T47D (cell line): ENCODE measurements at regions not wholly inside any gene's neighbourhood (a gene's known extent, or its start where the extent isn't known, plus 50 kb on each side); places are given as distances from the start of the nearest gene placed in this dataset.

Experiments used
- DNase-seq, 2 experiments: peaks; one replicate each; pipeline versions ENCODE4 v3.0.0 to v3.0.0-alpha.2; 2011 to 2012; ENCODE audit warnings: low read depth in 1 of 2, low spot score in 1 of 2
- JUND ChIP-seq: IDR thresholded peaks from 2 replicates; pipeline ENCODE4 v1.6.1; 2012; ENCODE audit warnings: low read depth
- in situ Hi-C: cut with HindIII; loops from 2 replicates; pipeline ENCODE4 v1.10.0; 2016; ENCODE audit warnings: low sequenced_read_pairs, low pct_unique_long_range_greater_than_20kb

DNA sequence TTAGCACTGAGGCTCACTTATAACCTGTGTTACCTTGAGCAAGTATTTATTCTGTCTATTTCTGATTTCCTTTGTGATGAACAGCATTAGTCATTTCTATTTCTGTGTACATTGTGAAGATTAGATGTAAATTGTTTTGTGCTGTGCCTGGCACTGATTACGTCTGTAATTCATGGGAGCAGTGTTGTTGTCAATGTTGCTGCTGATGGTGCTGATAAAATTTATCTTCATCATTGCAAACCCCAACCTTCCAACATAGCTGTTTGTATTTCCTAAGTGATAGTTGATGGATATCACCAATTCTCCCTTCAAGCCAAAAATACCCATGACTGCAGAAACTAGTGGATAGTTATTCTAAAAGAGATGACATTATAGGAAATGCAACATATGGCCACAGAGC is 400.5 kb upstream of the GRM3 start:
- in situ Hi-C loops, result no loop called here
- no peak for DNase-seq
- TF ChIP-seq JUND, result no peak

DNA sequence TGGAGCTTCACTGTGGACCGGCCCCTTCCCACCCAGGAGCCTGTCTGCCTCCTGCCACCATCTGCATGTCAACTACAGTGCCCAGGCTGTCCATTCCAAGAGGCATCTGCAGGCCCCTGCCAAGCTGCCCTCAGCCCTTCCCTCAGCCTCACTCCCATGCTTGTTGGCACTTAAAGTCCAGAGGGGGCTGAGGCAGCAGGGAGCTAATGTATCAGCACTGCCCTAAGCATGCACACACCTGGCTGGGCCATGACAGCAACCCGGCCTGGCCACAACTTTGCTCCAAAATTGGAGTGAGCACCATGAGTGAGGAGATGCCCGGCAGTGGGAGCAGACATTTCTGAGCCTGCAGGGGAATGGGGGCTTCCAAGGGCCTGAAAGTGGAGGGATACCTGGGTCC is 417.5 kb upstream of the GRM3 start:
- TF ChIP-seq JUND, result no peak
- in situ Hi-C loops, result no loop called here

DNA sequence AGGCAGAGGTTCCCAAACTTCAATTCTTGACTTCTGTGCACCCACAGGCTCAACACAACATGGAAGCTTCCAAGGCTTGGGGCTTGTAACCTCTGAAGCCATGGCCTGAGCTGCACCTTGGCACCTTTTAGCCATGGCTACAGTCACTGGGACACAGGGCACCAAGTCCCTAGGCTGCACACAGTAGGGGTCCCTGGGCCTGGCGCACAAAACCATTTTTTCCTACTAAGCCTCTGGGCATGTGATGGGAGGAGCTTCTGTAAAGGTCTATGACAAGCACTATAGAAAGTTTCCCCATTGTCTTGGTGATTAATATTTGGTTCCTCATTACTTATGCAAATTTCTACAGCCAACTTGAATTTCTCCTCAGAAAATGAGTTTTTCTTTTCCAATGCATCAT is 420.9 kb upstream of the GRM3 start:
- DNase-seq, result no peak
- in situ Hi-C loops, result no loop called here
- TF ChIP-seq JUND, result no peak

More for the DNA sequence above, 417.5 kb upstream of the GRM3 start:
- no peak for DNase-seq

DNA sequence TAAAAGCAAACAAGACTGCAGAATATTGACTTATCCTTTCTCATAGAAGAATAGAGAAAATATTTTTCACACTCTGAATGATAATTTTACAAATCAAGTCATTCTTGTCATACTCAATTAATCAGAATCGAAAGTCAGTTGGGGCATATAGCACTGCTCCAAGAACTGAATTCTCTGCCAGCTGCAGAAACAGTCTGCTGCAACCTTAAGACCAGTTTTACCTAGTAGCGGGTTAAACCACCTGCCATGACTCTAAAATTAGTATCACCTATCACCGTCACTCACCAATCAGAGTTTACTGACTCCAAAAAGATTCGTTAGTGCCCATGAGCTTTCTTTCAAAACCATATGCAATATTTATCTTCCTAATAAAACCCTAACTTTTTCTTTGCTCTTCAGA is 429.0 kb upstream of the GRM3 start:
- in situ Hi-C loops, result no loop called here
- no peak for DNase-seq
- TF ChIP-seq JUND, result no peak

DNA sequence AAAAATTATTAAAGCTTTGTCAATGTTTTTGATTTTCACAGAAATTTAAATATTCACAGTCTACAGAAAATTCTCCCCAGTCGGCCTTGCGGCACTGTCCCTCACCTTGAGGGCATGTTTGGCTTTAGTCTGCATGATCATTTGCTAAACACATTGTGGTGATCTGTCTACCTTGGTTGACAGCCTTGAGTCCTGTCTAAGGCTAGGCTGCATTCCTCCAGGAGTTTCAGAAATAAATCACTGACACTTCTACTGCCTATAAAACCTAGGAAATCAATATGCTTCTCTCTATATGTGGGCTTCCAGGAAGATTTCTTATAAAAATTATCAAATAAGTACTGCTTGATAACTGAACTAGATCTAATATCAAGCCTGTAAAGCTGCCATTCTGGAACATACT is 430.7 kb upstream of the GRM3 start:
- in situ Hi-C loops, result no loop called here
- no peak for DNase-seq

DNA sequence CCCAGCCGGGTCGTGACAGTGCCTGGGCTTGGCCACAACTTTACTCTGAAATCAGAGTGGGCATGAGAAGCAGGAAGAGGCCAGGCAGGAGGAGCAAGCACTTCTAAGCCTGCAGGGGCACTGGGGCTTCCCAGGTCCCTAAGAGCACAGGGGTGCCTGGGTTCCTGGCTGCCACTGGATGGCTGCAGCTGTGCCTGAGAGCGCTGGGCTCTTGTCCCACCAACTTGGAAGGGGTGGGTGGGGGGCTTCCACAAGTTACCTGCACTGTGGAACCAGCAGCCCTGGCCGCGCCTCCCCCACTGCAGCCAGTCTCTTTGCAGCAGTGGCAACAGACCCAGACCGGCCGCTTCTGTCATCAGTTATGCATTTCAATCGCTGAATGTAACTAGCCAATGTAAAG is 434.7 kb upstream of the GRM3 start:
- DNase-seq, result no peak
- in situ Hi-C loops, result no loop called here

More for the DNA sequence above, 430.7 kb upstream of the GRM3 start:
- TF ChIP-seq JUND, result no peak

DNA sequence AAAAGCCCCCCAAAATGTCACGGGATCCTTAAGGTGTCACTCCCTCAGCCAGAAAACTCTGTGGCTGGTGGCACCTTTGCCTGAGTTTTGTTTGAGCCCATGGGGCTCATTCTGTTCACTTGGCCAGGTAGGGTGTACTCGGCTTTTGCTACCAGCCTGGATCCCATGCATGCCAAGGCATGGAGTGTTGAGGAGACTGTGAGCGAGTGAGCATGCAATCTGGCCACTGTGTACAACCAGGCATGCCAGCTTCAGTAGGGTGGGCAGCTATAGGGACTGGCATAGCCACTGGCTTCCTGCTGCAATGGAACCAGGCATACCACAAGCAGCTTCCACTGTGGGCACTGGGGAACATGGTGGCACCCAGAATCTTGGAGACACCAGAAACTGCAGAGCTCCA is 436.0 kb upstream of the GRM3 start:
- TF ChIP-seq JUND, result no peak
- in situ Hi-C loops, result no loop called here
- DNase-seq, result no peak

More for the DNA sequence above, 434.7 kb upstream of the GRM3 start:
- no peak for TF ChIP-seq JUND

DNA sequence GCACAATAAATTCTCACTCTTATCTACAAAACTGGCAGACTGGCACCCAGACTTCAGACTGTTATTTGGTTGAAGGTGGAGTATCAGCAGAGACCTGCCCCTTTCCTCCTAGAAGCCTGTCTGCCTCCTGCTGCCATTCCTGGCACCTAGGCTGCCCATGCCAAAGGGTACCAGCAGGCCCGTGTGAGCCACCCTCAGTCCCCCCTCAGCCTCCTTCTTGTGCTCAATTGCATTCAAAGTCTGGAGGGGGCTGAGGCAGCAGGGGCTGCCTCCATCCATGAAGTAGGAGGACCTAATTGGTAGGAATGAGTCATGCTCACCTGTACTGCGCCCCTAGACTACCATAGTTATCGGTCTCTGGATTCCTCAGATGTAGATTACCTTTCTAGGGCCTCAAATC is 440.9 kb upstream of the GRM3 start:
- no peak for DNase-seq
- in situ Hi-C loops, result no loop called here

DNA sequence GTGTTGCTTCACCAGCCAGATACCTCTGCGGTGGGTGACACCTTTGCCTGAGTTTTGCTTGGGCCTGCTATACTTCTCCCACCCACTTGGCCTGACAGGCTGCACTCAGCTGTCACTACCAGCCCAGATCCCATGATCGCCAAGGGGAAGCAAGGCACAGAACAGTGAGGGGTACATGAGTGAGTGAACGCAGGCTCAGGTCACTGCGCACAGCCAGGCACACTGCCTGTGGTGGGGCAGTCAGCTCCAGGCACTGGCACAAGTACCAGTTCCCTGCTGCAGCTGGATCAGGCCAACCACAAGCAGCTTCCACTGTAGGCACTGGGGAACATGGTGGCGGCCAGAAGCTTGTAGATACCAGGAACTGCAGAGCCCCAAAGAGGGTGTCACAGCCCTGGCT is 441.9 kb upstream of the GRM3 start:
- in situ Hi-C loops, result no loop called here
- no peak for DNase-seq
- TF ChIP-seq JUND, result no peak

More for the DNA sequence above, 440.9 kb upstream of the GRM3 start:
- TF ChIP-seq JUND, result no peak

DNA sequence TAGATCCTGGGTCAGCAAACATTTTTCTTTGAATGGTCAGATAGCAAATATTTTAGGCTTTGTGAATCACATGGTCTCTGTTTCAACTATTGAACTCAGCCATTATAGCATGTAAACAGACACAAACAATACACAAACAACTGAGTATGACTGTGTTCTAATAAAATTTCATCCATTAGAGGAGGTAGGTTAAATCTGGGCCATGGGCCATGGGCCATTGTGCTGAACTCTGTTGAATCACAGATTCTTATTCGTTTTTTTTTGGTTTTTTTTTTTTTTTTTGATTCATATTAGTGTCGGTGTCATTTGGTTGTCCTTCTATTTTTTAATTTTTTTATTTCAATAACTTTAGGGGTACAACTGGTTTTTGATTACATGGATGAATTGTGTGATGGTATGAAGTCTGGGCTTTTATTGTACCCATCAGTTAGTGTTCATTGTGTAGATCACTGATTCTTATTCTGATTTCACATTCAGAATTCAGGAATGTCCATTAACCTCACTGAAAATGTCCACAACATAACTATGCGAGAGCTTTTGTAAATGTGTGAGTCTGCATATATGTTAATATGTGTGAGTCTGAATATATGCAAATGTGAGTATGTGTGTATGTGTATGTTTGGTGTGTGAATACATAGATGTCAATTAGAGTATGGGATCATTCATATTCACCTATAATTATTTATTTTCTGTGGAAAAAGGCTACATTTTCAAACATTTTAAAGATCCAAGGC is 443.7 kb upstream of the GRM3 start:
- DNase-seq, result no peak
- no peak for TF ChIP-seq JUND
- in situ Hi-C loops, result no loop called here

DNA sequence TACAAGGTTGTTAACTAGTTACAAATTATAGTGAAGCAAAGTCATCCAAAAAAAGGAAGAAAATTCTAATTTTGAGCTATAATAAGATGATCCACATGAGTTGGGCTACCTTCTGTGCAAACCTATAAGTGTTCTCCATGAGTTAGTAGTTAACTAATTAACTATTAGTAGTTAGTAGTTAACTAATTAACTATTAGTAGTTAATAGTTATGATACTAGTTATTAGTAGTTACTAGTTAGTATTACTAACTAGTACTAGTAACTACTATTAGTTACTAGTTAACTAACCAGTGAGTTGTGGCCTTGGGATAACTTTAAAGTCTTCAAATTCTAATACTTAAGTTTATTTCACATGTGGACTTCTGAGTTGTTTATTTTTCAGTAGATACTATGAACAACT is 453.4 kb upstream of the GRM3 start:
- TF ChIP-seq JUND, result no peak
- in situ Hi-C loops, result no loop called here
- DNase-seq, result no peak

DNA sequence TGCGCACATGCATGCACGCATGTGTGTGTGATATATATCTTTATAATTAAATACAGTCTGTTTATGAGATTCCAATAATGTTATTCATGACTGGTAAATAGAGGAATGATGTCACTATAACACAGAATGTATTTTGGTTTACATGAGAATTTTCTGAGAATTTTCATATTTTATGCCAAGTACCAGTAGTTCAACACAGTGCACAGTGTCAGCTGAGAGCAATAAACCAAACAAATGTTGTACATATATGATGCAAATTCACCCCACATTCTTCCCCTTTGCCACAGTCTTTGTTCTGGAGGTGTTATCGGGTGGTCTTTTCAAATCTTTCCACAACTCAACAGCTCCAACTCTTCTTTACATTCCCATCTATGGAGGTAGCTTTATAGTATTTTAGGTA is 462.2 kb upstream of the GRM3 start:
- DNase-seq, result no peak
- no peak for TF ChIP-seq JUND
- in situ Hi-C loops, result no loop called here

DNA sequence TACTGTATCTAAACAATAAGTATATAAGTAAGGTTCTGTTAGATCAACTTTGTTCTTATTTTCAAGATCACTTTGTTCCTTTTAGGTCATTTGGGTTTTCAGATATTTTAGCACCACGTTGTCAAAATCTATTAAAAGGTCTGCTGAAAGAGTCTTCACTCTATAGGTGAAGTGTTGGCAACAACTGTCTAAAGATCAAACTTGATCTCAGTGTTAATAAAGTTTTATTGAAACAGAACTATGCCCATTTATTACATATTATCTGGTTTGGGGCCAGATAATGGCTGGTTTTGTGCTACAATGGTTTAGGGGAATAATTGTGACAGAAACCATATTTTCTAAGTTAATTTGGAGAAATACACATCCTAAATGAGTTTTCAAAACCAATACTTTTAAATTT is 478.9 kb upstream of the GRM3 start:
- no peak for TF ChIP-seq JUND
- no peak for DNase-seq
- in situ Hi-C loops, result no loop called here

DNA sequence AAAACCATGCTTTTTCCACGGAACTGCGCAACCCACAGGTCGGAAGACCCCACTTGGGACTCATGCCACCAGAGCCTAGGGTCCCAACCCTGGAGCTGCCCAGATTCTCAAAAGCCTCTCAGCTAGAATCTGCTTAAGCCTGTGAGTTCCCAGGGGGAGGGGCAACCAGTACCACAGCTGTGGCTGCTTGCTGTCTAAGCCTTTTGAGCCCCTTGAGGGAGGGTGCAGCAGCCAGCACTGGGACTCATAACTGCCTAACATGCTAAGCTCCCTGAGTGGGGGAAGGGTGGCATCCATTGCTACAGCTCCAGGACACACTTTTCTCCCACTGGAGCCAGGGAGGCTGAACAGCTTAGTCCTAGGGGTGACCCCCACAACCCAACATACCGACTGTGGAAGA is 485.6 kb upstream of the GRM3 start:
- no peak for TF ChIP-seq JUND
- DNase-seq, result no peak
- in situ Hi-C loops, result no loop called here
